Mammary epithelial cell (primary cell): ENCODE measurements at regions not wholly inside any gene's neighbourhood (a gene's known extent, or its start where the extent isn't known, plus 50 kb on each side); places are given as distances from the start of the nearest gene placed in this dataset.

ENCODE experiments used
- EZH2 ChIP-seq: IDR thresholded peaks from 2 replicates; pipeline ENCODE4 v1.6.1; 2012; ENCODE audit warnings: low read length, inconsistent platforms, borderline replicate concordance
- TF ChIP-seq, protein P1 (sequence below), 2 donors: IDR thresholded peaks in 1 of 2; conservative IDR thresholded peaks in 1 of 2; 2 replicates each; pipeline ENCODE4 v1.5.1; 2011 to 2012; ENCODE audit warnings: inconsistent platforms in 2 of 2, low read length in 2 of 2, mild to moderate bottlenecking in 2 of 2, control low read depth in 1 of 2, low read depth in 1 of 2; ENCODE audit not compliant: insufficient read depth in 1 of 2; ENCODE audit errors: extremely low read depth in 1 of 2

DNA sequence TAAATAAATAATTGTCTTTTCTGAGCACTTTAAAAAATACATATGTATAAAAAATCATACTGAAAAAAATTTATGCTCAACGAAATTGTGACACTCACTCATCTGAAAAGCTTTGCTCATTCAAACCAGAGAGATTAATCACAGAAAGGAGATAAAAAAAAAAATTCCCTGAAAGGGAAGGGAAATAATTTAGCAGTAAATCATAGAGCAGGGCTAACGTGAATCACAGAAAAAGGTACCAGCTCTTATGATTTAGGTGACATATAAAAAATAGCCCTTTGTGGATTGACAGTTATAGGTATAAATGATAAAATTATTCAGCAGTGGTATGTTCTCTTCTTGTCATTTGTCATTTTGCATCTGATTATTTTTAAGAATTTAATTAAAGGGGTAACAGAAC, 552.7 kb upstream of the TENM3 start:
- TF ChIP-seq, protein P1, sequence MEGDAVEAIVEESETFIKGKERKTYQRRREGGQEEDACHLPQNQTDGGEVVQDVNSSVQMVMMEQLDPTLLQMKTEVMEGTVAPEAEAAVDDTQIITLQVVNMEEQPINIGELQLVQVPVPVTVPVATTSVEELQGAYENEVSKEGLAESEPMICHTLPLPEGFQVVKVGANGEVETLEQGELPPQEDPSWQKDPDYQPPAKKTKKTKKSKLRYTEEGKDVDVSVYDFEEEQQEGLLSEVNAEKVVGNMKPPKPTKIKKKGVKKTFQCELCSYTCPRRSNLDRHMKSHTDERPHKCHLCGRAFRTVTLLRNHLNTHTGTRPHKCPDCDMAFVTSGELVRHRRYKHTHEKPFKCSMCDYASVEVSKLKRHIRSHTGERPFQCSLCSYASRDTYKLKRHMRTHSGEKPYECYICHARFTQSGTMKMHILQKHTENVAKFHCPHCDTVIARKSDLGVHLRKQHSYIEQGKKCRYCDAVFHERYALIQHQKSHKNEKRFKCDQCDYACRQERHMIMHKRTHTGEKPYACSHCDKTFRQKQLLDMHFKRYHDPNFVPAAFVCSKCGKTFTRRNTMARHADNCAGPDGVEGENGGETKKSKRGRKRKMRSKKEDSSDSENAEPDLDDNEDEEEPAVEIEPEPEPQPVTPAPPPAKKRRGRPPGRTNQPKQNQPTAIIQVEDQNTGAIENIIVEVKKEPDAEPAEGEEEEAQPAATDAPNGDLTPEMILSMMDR (conservative IDR thresholded peaks at IDR 0.05 in 1 of 2, IDR thresholded peaks at IDR 0.05 in 1 of 2; ENCODE audit: extremely low read depth in 1 of 2, insufficient read depth in 1 of 2, low read depth in 1 of 2, low read length in 2 of 2): no peak
- TF ChIP-seq EZH2: no peak
